ENCODE measurements at regions not wholly inside any gene's neighbourhood (a gene's known extent, or its start where the extent isn't known, plus 50 kb on each side); places are given as distances from the start of the nearest gene placed in this dataset.

DNA sequence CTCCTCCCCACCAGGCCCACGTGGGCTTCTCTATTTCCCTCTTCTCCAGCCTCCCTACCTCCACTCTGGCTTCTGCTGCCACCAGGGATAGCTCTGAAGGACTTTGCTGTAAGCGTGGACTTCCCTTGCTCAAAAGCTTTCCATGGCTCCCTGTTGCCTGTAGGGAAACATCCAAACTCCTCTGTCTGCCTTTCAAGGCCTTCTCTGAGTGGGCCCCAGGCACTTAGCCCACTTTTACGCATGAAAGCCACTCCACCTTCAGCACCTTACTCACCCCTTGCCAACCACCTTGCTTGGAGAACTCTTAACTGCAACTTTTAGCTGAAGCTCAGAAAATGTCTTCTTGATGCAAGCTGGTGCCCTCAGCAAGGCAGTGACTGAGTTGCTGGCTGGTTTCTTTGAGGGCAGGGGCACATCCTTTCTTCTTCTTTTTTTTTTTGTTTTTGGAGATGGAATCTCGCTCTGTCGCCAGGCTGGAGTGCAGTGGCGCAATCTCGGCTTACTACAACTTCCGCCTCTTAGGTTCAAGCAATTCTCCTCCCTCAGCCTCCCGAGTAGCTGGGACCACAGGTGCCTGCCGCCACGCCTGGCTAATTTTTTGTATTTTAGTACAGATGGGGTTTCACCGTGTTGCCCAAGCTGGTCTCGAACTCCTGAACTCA lies 52.0 kb upstream of the DLX4 start:
- no peaks in the 10 kb centered on the region for H3K27me3 ChIP-seq (ENCODE audit: control insufficient read depth, insufficient read depth, low read length)
- CTCF ChIA-PET: no interaction called here
- H3K4me1 ChIP-seq (ENCODE audit: control insufficient read depth, insufficient read depth, low read length): peaks cover 5% of the 10 kb centered on the region
- no peak overlapping the region for H3K4me3 ChIP-seq (ENCODE audit: low read depth in 2 of 2, low read length in 2 of 2)
- TF ChIP-seq, protein P1, sequence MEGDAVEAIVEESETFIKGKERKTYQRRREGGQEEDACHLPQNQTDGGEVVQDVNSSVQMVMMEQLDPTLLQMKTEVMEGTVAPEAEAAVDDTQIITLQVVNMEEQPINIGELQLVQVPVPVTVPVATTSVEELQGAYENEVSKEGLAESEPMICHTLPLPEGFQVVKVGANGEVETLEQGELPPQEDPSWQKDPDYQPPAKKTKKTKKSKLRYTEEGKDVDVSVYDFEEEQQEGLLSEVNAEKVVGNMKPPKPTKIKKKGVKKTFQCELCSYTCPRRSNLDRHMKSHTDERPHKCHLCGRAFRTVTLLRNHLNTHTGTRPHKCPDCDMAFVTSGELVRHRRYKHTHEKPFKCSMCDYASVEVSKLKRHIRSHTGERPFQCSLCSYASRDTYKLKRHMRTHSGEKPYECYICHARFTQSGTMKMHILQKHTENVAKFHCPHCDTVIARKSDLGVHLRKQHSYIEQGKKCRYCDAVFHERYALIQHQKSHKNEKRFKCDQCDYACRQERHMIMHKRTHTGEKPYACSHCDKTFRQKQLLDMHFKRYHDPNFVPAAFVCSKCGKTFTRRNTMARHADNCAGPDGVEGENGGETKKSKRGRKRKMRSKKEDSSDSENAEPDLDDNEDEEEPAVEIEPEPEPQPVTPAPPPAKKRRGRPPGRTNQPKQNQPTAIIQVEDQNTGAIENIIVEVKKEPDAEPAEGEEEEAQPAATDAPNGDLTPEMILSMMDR (IDR thresholded peaks at IDR 0.05): no peak
- TF ChIP-seq POLR2AphosphoS5 (IDR thresholded peaks at IDR 0.05; ENCODE audit: low read depth, low read length): no peak
- no peak for TF ChIP-seq TCF7L2 (IDR thresholded peaks at IDR 0.05; ENCODE audit: low read depth, low read length)
- no peak for TF ChIP-seq SIN3A (IDR thresholded peaks at IDR 0.05; ENCODE audit: borderline replicate concordance, insufficient read depth, low read depth, low read length)
- TF ChIP-seq, protein P2, sequence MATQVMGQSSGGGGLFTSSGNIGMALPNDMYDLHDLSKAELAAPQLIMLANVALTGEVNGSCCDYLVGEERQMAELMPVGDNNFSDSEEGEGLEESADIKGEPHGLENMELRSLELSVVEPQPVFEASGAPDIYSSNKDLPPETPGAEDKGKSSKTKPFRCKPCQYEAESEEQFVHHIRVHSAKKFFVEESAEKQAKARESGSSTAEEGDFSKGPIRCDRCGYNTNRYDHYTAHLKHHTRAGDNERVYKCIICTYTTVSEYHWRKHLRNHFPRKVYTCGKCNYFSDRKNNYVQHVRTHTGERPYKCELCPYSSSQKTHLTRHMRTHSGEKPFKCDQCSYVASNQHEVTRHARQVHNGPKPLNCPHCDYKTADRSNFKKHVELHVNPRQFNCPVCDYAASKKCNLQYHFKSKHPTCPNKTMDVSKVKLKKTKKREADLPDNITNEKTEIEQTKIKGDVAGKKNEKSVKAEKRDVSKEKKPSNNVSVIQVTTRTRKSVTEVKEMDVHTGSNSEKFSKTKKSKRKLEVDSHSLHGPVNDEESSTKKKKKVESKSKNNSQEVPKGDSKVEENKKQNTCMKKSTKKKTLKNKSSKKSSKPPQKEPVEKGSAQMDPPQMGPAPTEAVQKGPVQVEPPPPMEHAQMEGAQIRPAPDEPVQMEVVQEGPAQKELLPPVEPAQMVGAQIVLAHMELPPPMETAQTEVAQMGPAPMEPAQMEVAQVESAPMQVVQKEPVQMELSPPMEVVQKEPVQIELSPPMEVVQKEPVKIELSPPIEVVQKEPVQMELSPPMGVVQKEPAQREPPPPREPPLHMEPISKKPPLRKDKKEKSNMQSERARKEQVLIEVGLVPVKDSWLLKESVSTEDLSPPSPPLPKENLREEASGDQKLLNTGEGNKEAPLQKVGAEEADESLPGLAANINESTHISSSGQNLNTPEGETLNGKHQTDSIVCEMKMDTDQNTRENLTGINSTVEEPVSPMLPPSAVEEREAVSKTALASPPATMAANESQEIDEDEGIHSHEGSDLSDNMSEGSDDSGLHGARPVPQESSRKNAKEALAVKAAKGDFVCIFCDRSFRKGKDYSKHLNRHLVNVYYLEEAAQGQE (IDR thresholded peaks at IDR 0.05; ENCODE audit: insufficient read depth in 1 of 2, low read depth in 2 of 2, low read length in 1 of 2): no peak
- POLR2A ChIA-PET: no interaction called here
- no peaks in the 10 kb centered on the region for H3K9me3 ChIP-seq (ENCODE audit: control insufficient read depth, insufficient read depth, low read depth, low read length)
- H3K36me3 ChIP-seq (ENCODE audit: control insufficient read depth, insufficient read depth, low read length): no peaks in the 10 kb centered on the region
- BruUV-seq (replicated peaks): no TSS peak
- no peak overlapping the region for H3K27ac ChIP-seq (ENCODE audit: low read length)
- intact Hi-C loops (cut with micrococcal nuclease; ENCODE audit: unreplicated experiment) (no loop called here), in situ Hi-C loops (cut with HindIII; ENCODE audit: low pct_unique_long_range_greater_than_20kb, low sequenced_read_pairs) (no loop called here)
- ATAC-seq (no peak), DNase-seq (ENCODE audit: low read depth, low spot score) (no peak)

DNA sequence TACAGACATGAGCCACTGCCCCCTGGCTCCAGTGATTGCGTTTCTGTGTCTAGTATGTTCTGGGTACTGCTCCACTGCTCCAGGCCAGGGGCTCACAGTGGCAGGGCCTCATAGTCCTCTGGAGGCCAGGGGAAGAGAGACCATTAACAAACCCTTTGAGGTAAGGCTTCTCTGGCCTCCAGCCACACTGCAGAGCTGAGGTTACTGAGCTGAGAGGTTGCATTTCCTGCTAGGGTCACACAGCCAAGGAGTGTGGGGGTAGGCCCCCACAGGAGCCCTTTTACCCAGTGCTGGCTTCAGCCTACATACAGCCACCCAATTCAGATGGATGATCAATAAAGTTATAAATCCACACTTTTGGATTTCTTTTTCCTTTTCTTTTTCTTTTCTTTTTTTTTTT lies 50.4 kb upstream of the DLX4 start:
- intact Hi-C loops (cut with micrococcal nuclease; ENCODE audit: unreplicated experiment): no loop called here
- BruUV-seq (replicated peaks): no TSS peak

More for the DNA sequence above, 50.4 kb upstream of the DLX4 start:
- Histone ChIP-seq H3K36me3 (ENCODE audit: control insufficient read depth, insufficient read depth, low read length) (no peaks in the 10 kb centered on the region), H3K9me3 (ENCODE audit: control insufficient read depth, insufficient read depth, low read depth, low read length) (no peaks in the 10 kb centered on the region), H3K4me3 (ENCODE audit: low read depth in 2 of 2, low read length in 2 of 2) (no peak overlapping the region), H3K4me1 (ENCODE audit: control insufficient read depth, insufficient read depth, low read length) (peaks cover 5% of the 10 kb centered on the region), H3K27me3 (ENCODE audit: control insufficient read depth, insufficient read depth, low read length) (no peaks in the 10 kb centered on the region), H3K27ac (ENCODE audit: low read length) (no peak overlapping the region)
- ChIA-PET CTCF (no interaction called here), POLR2A (no interaction called here)
- no peak for TF ChIP-seq SIN3A (IDR thresholded peaks at IDR 0.05; ENCODE audit: borderline replicate concordance, insufficient read depth, low read depth, low read length)
- TF ChIP-seq TCF7L2 (IDR thresholded peaks at IDR 0.05; ENCODE audit: low read depth, low read length): no peak
- TF ChIP-seq, protein P2 (IDR thresholded peaks at IDR 0.05; ENCODE audit: insufficient read depth in 1 of 2, low read depth in 2 of 2, low read length in 1 of 2): no peak
- TF ChIP-seq POLR2AphosphoS5 (IDR thresholded peaks at IDR 0.05; ENCODE audit: low read depth, low read length): no peak
- TF ChIP-seq, protein P1 (IDR thresholded peaks at IDR 0.05): no peak
- ATAC-seq (no peak), DNase-seq (ENCODE audit: low read depth, low spot score) (no peak)
- in situ Hi-C loops (cut with HindIII; ENCODE audit: low pct_unique_long_range_greater_than_20kb, low sequenced_read_pairs): no loop called here

All from Panc1 (cell line).